Suprapubic skin (tissue), 4 donors: ENCODE measurements at regions not wholly inside any gene's neighbourhood (a gene's known extent, or its start where the extent isn't known, plus 50 kb on each side); places are given as distances from the start of the nearest gene placed in this dataset.

Experiments used
- DNase-seq, 2 donors: peaks; one replicate each; pipeline ENCODE4 v3.0.0-alpha.2; 2019; ENCODE audit warnings: low spot score in 2 of 2
- H3K27ac ChIP-seq: fragments of 200-600 bp; sonication (generic); one replicate; pipeline ENCODE4 v1.5.1; 2019
- H3K27me3 ChIP-seq: fragments of 200-600 bp; sonication (generic); one replicate; pipeline ENCODE4 v1.5.1; 2019
- H3K36me3 ChIP-seq: fragments of 200-600 bp; sonication (generic); one replicate; pipeline ENCODE4 v1.5.1; 2019
- H3K4me1 ChIP-seq: fragments of 200-600 bp; sonication (generic); one replicate; pipeline ENCODE4 v1.5.1; 2019
- H3K4me3 ChIP-seq: fragments of 200-600 bp; sonication (generic); one replicate; pipeline ENCODE4 v1.5.1; 2019; ENCODE audit warnings: mild to moderate bottlenecking
- H3K9me3 ChIP-seq: fragments of 200-600 bp; sonication (generic); one replicate; pipeline ENCODE4 v1.5.1; 2019
- CTCF ChIP-seq, 2 donors: fragments of 200-600 bp in 1 of 2; fragments of 450-650 bp in 1 of 2; sonication (generic) in 1 of 2; IDR thresholded peaks; one replicate each; pipeline ENCODE4 v1.5.1; 2016 to 2019; ENCODE audit warnings: antibody characterized with exemption in 2 of 2, mild to moderate bottlenecking in 1 of 2, moderate library complexity in 1 of 2
- EP300 ChIP-seq: sonication (generic); formaldehyde crosslinking; IDR thresholded peaks from one replicate; pipeline ENCODE4 v1.6.1; 2017; ENCODE audit warnings: antibody characterized with exemption
- POLR2A ChIP-seq, 2 donors: fragments of 450-650 bp; IDR thresholded peaks; one replicate each; pipeline ENCODE4 v1.6.1; 2017; ENCODE audit warnings: antibody characterized with exemption in 2 of 2, mild to moderate bottlenecking in 2 of 2, moderate library complexity in 2 of 2
- POLR2AphosphoS5 ChIP-seq, 3 donors: sonication (generic); formaldehyde crosslinking; IDR thresholded peaks; one replicate each; pipeline ENCODE4 v1.6.1; 2017; ENCODE audit warnings: antibody characterized with exemption in 3 of 3
- WGBS: methylation state at CpG from one replicate; pipeline ENCODE4 v1.1.5; 2018; 5-methylcytosine and 5-hydroxymethylcytosine counted together

GRCh38 chr6:99036672-99037071 lies 88.9 kb upstream of the FBXL4 start:
- WGBS = 59% methylated on average over 6 of the region's 6 CpGs
- H3K27me3 ChIP-seq = no peaks in the 10 kb centered on the region
- no peak overlapping the region for H3K4me3 ChIP-seq
- DNase-seq = no peak
- no peak overlapping the region for H3K27ac ChIP-seq
- TF ChIP-seq EP300 (no peak), POLR2AphosphoS5 (IDR thresholded peaks at IDR 0.05) (no peak), POLR2A (IDR thresholded peaks at IDR 0.05) (no peak), CTCF (IDR thresholded peaks at IDR 0.05) (no peak)
- no peaks in the 10 kb centered on the region for H3K4me1 ChIP-seq
- H3K9me3 ChIP-seq = no peaks in the 10 kb centered on the region
- no peaks in the 10 kb centered on the region for H3K36me3 ChIP-seq

- Histone ChIP-seq H3K4me1 (no peaks in the 10 kb centered on the region), H3K4me3 (no peak overlapping the region), H3K9me3 (no peaks in the 10 kb centered on the region), H3K36me3 (no peaks in the 10 kb centered on the region), H3K27ac (no peak overlapping the region), H3K27me3 (no peaks in the 10 kb centered on the region)
- 48% methylated on average over 2 of the region's 2 CpGs for WGBS
- DNase-seq = no peak
- no peak for TF ChIP-seq POLR2AphosphoS5 (IDR thresholded peaks at IDR 0.05)
- TF ChIP-seq EP300 = no peak
- TF ChIP-seq POLR2A (IDR thresholded peaks at IDR 0.05) = no peak
- TF ChIP-seq CTCF (IDR thresholded peaks at IDR 0.05) = no peak
Observed at GRCh38 chr6:99032396-99032795, 84.7 kb upstream of the FBXL4 start.

GRCh38 chr6:99031957-99032356 lies 84.2 kb upstream of the FBXL4 start:
- 81% methylated on average over 4 of the region's 4 CpGs for WGBS

GRCh38 chr6:99030915-99031314 lies 83.2 kb upstream of the FBXL4 start:
- TF ChIP-seq EP300 = no peak
- no peak for TF ChIP-seq POLR2A (IDR thresholded peaks at IDR 0.05)
- TF ChIP-seq CTCF (IDR thresholded peaks at IDR 0.05) = no peak
- TF ChIP-seq POLR2AphosphoS5 (IDR thresholded peaks at IDR 0.05) = no peak
- Histone ChIP-seq H3K4me3 (no peak overlapping the region), H3K27ac (no peak overlapping the region), H3K36me3 (no peaks in the 10 kb centered on the region), H3K4me1 (no peaks in the 10 kb centered on the region), H3K9me3 (no peaks in the 10 kb centered on the region), H3K27me3 (no peaks in the 10 kb centered on the region)
- no peak for DNase-seq
- WGBS = 87% methylated on average over 1 of the region's 1 CpG

More at GRCh38 chr6:99031957-99032356, 84.2 kb upstream of the FBXL4 start:
- H3K4me3 ChIP-seq = no peak overlapping the region
- H3K9me3 ChIP-seq = no peaks in the 10 kb centered on the region
- no peak for DNase-seq
- no peaks in the 10 kb centered on the region for H3K27me3 ChIP-seq
- H3K36me3 ChIP-seq = no peaks in the 10 kb centered on the region
- no peaks in the 10 kb centered on the region for H3K4me1 ChIP-seq
- TF ChIP-seq POLR2AphosphoS5 (IDR thresholded peaks at IDR 0.05) (no peak), EP300 (no peak), CTCF (IDR thresholded peaks at IDR 0.05) (no peak)
- no peak overlapping the region for H3K27ac ChIP-seq

GRCh38 chr6:99026135-99026534 lies 78.4 kb upstream of the FBXL4 start:
- H3K27me3 ChIP-seq = no peaks in the 10 kb centered on the region
- H3K4me3 ChIP-seq = no peak overlapping the region
- no peak for DNase-seq
- 93% methylated on average over 7 of the region's 7 CpGs for WGBS
- H3K36me3 ChIP-seq = no peaks in the 10 kb centered on the region
- no peaks in the 10 kb centered on the region for H3K4me1 ChIP-seq
- no peak overlapping the region for H3K27ac ChIP-seq
- H3K9me3 ChIP-seq = no peaks in the 10 kb centered on the region
- no peak for TF ChIP-seq EP300
- no peak for TF ChIP-seq POLR2AphosphoS5 (IDR thresholded peaks at IDR 0.05)
- no peak for TF ChIP-seq CTCF (IDR thresholded peaks at IDR 0.05)
- TF ChIP-seq POLR2A (IDR thresholded peaks at IDR 0.05) = no peak
